ENCODE measurements at regions not wholly inside any gene's neighbourhood (a gene's known extent, or its start where the extent isn't known, plus 50 kb on each side); places are given as distances from the start of the nearest gene placed in this dataset.
A peak's percentile ranks its signal among the peaks of the same experiment; 100 is the strongest.

DNA sequence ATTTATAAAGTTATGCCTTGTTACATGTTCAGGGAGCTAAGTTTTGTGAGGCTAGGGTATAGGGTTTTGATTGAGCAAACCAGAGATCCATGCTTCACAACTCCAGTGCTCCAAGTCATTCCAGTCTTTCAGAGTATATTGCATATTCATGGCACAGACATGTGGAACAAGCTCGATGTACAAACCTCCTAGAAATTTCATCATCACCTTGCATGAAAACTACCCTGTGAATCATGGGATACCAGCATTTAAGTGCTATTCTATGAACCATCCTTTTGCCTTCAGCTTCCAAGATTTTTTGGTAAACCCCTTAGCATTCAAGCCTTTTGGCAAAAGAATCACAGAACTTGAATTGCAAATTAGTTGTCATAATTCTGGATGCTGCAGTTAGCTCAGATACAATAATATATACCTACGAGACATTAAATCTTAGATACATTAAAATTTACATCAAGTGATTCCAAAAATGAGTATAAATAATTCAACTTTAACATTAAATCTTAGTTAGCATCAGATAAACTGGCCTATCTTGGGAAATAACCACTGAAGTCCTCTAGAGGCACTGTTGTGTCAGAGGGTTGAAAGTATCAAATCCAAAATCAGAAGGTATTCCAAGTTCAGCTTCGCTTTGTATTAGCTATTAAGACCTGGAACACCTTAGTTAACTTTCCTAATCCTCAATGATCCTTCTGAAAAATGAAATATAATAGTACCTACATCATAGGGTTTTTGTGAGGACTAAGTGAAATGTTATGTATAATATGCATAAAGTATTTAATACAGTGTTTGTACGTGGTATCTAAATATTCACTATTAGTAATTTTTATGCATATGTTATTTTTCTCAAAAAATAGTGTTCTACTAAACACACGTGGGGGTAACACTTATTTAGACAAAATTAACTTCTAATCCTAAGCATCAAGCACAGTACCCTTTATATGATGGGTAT lies 55.5 kb upstream of the CABCOCO1 start:
- DNase-seq: no peak
- Histone ChIP-seq H3K27me3 (no peaks in the 10 kb centered on the region), H3K27ac (no peak overlapping the region), H3K4me1 (peaks cover 0 to 14% of the 10 kb centered on the region in 2 donors), H3K4me3 (replicated peaks in 1 of 3) (no peak overlapping the region), H3K9me3 (no peaks in the 10 kb centered on the region), H3K36me3 (no peaks in the 10 kb centered on the region)
- 85 to 91% methylated on average over 5 of the region's 5 CpGs for WGBS, 2 donors
- intact Hi-C loops (cut with DNase I): no loop called here
- TF ChIP-seq, protein P1, sequence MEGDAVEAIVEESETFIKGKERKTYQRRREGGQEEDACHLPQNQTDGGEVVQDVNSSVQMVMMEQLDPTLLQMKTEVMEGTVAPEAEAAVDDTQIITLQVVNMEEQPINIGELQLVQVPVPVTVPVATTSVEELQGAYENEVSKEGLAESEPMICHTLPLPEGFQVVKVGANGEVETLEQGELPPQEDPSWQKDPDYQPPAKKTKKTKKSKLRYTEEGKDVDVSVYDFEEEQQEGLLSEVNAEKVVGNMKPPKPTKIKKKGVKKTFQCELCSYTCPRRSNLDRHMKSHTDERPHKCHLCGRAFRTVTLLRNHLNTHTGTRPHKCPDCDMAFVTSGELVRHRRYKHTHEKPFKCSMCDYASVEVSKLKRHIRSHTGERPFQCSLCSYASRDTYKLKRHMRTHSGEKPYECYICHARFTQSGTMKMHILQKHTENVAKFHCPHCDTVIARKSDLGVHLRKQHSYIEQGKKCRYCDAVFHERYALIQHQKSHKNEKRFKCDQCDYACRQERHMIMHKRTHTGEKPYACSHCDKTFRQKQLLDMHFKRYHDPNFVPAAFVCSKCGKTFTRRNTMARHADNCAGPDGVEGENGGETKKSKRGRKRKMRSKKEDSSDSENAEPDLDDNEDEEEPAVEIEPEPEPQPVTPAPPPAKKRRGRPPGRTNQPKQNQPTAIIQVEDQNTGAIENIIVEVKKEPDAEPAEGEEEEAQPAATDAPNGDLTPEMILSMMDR (IDR thresholded peaks at IDR 0.05): peak in 5 of 6 experiments; percentile 12 to 61 (median 54)
- TF ChIP-seq POLR2A (IDR thresholded peaks at IDR 0.05): no peak

DNA sequence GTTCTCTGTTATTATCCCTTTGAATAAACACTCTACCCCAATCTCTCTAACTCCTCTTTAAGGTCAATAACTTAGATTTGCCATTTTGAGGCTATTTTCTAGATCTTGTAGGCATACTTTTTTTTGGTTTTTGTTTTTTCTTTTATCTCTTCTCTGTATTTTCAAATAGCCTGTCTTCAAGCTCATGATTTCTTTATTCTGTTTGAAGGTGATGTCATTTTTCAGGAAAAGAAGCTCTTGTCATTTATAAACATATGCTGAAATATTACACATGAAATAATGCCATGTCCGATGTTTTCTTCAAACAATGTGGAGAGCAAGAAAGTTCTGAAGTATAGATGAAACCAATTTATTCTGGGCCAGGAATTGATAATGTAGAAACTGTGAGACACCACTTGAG lies 57.5 kb upstream of the CABCOCO1 start:
- H3K27me3 ChIP-seq: no peaks in the 10 kb centered on the region
- H3K36me3 ChIP-seq: no peaks in the 10 kb centered on the region
- H3K9me3 ChIP-seq: no peaks in the 10 kb centered on the region
- WGBS, 2 donors: 94 to 97% methylated on average over 1 of the region's 1 CpG
- intact Hi-C loops (cut with DNase I): no loop called here
- DNase-seq: no peak
- H3K27ac ChIP-seq: no peak overlapping the region
- H3K4me3 ChIP-seq (replicated peaks in 1 of 3): no peak overlapping the region
- H3K4me1 ChIP-seq: peaks cover 0 to 8% of the 10 kb centered on the region in 2 donors
- TF ChIP-seq, protein P1 (IDR thresholded peaks at IDR 0.05): no peak
- no peak for TF ChIP-seq POLR2A (IDR thresholded peaks at IDR 0.05)

DNA sequence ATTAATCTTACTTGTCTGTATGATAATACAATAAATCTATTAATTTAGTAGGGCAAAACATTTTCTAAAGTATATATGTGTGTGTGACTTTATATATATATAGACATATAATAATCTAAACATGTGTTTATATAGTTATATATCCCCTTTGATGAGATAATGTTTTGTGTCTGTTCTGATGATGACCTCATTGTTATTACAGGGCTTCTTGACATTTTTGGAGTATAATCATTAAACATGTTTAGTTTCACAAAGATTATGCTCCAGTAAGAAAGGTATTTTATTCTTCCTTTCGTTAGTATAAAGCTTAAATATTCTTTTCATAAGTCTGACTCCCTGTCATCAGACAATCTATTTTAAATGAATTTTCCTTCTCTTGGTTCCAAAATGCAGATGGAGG lies 62.3 kb upstream of the CABCOCO1 start:
- WGBS, 2 donors: 70 to 88% methylated on average over 1 of the region's 1 CpG
- no peak for DNase-seq
- TF ChIP-seq, protein P1 (IDR thresholded peaks at IDR 0.05): no peak
- TF ChIP-seq POLR2A (IDR thresholded peaks at IDR 0.05): no peak
- no peaks in the 10 kb centered on the region for H3K9me3 ChIP-seq
- no peak overlapping the region for H3K4me3 ChIP-seq (replicated peaks in 1 of 3)
- H3K27ac ChIP-seq: no peak overlapping the region
- H3K4me1 ChIP-seq: no peaks in the 10 kb centered on the region
- no peaks in the 10 kb centered on the region for H3K36me3 ChIP-seq
- H3K27me3 ChIP-seq: no peaks in the 10 kb centered on the region
- intact Hi-C loops (cut with DNase I): no loop called here

DNA sequence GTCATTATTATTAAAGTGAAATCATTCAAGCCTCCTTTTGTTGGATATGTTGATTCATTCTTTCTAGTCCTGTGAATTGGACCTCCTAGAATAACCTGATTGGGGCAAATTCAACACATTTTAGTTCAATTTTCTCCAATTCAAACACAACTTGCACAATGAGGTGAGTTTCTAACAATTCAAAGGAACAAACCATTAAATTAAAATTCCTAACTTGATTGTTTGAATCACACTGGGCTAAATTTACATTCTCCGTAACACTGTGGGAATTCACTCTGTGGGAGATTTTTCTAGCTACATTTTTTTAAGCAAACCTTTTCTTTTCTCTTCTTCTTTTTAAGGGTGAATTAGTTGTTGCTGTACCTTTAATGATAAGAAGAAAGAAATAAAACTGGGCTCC lies 68.3 kb upstream of the CABCOCO1 start:
- no peak overlapping the region for H3K27ac ChIP-seq
- no peak for TF ChIP-seq POLR2A (IDR thresholded peaks at IDR 0.05)
- TF ChIP-seq, protein P1 (IDR thresholded peaks at IDR 0.05): no peak
- WGBS, 2 donors: 60 to 97% methylated on average over 1 of the region's 1 CpG
- H3K4me1 ChIP-seq: no peaks in the 10 kb centered on the region
- no peak overlapping the region for H3K4me3 ChIP-seq (replicated peaks in 1 of 3)
- H3K27me3 ChIP-seq: no peaks in the 10 kb centered on the region
- intact Hi-C loops (cut with DNase I): no loop called here
- H3K9me3 ChIP-seq: no peaks in the 10 kb centered on the region
- no peak for DNase-seq
- no peaks in the 10 kb centered on the region for H3K36me3 ChIP-seq

DNA sequence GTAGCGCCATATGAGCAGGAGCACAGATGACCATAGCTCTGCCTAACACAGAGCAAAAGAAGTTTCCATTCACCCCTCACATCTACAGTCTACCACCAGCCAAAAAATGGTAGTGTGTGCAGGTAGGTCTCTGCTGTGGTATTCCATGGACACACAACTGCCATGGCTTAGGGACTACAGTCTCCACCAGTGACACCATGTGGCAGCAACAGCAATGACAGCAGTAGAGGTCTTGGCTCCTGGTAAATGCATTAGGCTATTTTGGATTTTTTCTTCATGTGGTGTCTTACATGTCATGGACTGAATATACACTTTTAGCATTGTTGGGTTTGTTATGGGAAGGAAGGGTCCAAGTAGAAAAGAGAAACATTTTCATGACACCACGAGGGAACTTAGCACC lies 70.1 kb upstream of the CABCOCO1 start:
- Histone ChIP-seq H3K27ac (no peak overlapping the region), H3K27me3 (no peaks in the 10 kb centered on the region), H3K4me3 (replicated peaks in 1 of 3) (no peak overlapping the region), H3K36me3 (no peaks in the 10 kb centered on the region), H3K9me3 (no peaks in the 10 kb centered on the region), H3K4me1 (no peaks in the 10 kb centered on the region)
- peak in 1 of 2 donors; percentile 13 for DNase-seq
- TF ChIP-seq, protein P1 (IDR thresholded peaks at IDR 0.05): peak in 3 of 6 experiments; percentile 22 to 35 (median 28)
- no peak for TF ChIP-seq POLR2A (IDR thresholded peaks at IDR 0.05)
- 75 to 79% methylated on average over 2 of the region's 2 CpGs for WGBS, 2 donors
- intact Hi-C loops (cut with DNase I): no loop called here

All from thyroid gland (tissue), 4 donors.